Mesothelial cell of epicardium (in vitro differentiated cells): ENCODE measurements at regions not wholly inside any gene's neighbourhood (a gene's known extent, or its start where the extent isn't known, plus 50 kb on each side); places are given as distances from the start of the nearest gene placed in this dataset.
A peak's percentile ranks its signal among the peaks of the same experiment; 100 is the strongest.
"Not testable (repeated sequence)": the region's sequence is repeated elsewhere in the genome, so short reads cannot be mapped to it uniquely, and the experiment has no call there.

ENCODE experiments used
- DNase-seq, 2 experiments: peaks; one replicate each; pipeline ENCODE4 v3.0.0; 2021; ENCODE audit warnings: low spot score in 2 of 2; ENCODE audit not compliant: unreplicated experiment in 2 of 2
- H3K27ac Mint-ChIP-seq: 2 replicates; pipeline ENCODE4 v1.8.0; 2021; ENCODE audit warnings: mixed read lengths
- H3K27me3 Mint-ChIP-seq: 2 replicates; pipeline ENCODE4 v1.8.0; 2021; ENCODE audit warnings: low read depth, mixed read lengths
- H3K36me3 Mint-ChIP-seq: 2 replicates; pipeline ENCODE4 v1.8.0; 2021; ENCODE audit warnings: mixed read lengths
- H3K4me1 Mint-ChIP-seq: 2 replicates; pipeline ENCODE4 v1.8.0; 2021; ENCODE audit warnings: mixed read lengths
- H3K4me3 Mint-ChIP-seq: 2 replicates; pipeline ENCODE4 v1.8.0; 2021; ENCODE audit warnings: mild to moderate bottlenecking, moderate library complexity, mixed read lengths
- H3K9me3 Mint-ChIP-seq: 2 replicates; pipeline ENCODE4 v1.8.0; 2021; ENCODE audit warnings: mixed read lengths
- TF ChIP-seq, protein P1 (sequence below): fragments of 200-600 bp; sonication (generic); IDR thresholded peaks from one replicate; pipeline ENCODE4 v1.5.0; 2021; ENCODE audit warnings: antibody characterized with exemption; ENCODE audit not compliant: unreplicated experiment

DNA sequence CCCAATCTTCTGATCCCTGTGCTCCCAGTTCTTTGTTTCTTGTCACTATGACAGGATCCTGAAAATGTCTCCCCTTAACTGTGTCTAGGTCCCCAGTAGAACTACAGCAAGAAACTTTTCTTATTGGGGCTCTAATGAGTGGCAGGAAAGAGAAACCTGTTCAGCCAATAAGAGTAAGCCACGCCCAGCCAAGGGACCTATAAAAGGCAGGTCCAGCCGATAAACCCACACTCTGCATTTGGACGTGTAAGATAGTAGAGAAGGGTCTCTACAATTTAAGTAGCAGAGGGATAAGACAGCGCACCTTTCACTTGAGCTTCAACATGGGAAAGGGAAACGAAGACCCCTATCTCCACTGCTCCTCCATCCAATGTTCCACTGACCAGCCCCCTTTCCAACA lies 149.9 kb downstream of the LMLN start:
- Mint-ChIP-seq H3K36me3 (no peaks in the 10 kb centered on the region), H3K9me3 (no peaks in the 10 kb centered on the region), H3K27me3 (peaks cover 83% of the 10 kb centered on the region), H3K27ac (no peak overlapping the region), H3K4me1 (peaks cover 4% of the 10 kb centered on the region), H3K4me3 (no peak overlapping the region)
- TF ChIP-seq, protein P1, sequence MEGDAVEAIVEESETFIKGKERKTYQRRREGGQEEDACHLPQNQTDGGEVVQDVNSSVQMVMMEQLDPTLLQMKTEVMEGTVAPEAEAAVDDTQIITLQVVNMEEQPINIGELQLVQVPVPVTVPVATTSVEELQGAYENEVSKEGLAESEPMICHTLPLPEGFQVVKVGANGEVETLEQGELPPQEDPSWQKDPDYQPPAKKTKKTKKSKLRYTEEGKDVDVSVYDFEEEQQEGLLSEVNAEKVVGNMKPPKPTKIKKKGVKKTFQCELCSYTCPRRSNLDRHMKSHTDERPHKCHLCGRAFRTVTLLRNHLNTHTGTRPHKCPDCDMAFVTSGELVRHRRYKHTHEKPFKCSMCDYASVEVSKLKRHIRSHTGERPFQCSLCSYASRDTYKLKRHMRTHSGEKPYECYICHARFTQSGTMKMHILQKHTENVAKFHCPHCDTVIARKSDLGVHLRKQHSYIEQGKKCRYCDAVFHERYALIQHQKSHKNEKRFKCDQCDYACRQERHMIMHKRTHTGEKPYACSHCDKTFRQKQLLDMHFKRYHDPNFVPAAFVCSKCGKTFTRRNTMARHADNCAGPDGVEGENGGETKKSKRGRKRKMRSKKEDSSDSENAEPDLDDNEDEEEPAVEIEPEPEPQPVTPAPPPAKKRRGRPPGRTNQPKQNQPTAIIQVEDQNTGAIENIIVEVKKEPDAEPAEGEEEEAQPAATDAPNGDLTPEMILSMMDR: no peak
- DNase-seq: no peak

GRCh38 chr3:198112031-198112430 lies 152.0 kb downstream of the LMLN start:
- H3K4me1 Mint-ChIP-seq: peaks cover 4% of the 10 kb centered on the region
- TF ChIP-seq, protein P1: no peak
- H3K27ac Mint-ChIP-seq: no peak overlapping the region
- no peak overlapping the region for H3K4me3 Mint-ChIP-seq
- no peak for DNase-seq
- H3K36me3 Mint-ChIP-seq: no peaks in the 10 kb centered on the region
- H3K27me3 Mint-ChIP-seq: peaks cover 88% of the 10 kb centered on the region
- H3K9me3 Mint-ChIP-seq: no peaks in the 10 kb centered on the region

DNA sequence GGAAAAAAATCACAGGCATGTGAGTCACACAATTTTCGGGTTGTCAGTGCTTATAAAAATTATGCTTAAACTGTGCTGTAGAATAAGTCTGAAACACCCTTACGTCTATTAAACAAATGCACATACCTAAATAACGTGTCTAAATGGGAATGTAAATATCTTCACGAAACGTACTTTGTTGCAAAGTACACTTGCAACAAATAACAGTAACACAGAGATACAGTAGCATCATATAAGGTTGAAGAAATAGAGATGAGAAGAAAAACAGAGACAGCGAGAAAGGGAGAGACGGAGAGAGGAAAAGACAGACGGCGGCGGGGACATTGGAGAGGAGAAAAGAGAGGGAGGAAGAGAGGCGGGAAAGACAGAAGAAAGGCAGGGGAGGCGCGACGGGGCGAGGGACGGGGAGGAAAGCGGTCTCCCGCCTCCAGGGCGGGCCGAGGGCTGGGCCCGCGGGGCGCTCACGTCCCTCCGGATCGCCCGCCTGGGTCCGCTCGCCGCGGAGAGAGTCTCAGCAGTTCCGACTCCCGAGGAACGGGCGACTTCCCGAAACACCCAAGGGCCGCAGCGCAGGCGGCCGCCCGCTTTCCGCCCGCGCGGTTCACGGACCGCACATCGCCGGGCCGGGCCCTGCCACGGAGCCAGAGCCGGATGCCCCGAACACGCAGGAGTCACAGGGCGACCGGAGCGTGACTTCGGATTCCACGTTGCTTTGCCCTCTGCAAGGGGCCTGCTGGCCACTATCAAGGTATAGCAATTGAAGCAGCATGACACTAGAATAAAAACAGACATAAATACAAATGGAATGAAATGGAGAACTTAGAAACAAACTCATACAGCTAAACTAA lies 153.4 kb downstream of the LMLN start:
- no peak overlapping the region for H3K27ac Mint-ChIP-seq
- H3K9me3 Mint-ChIP-seq: no peaks in the 10 kb centered on the region
- H3K4me1 Mint-ChIP-seq: peaks cover 4% of the 10 kb centered on the region
- TF ChIP-seq, protein P1: no peak
- DNase-seq: no peak
- H3K4me3 Mint-ChIP-seq: peak overlapping the region; percentile 43
- no peaks in the 10 kb centered on the region for H3K36me3 Mint-ChIP-seq
- peaks cover 92% of the 10 kb centered on the region for H3K27me3 Mint-ChIP-seq

GRCh38 chr3:198114516-198114915 lies 154.5 kb downstream of the LMLN start:
- peaks cover 93% of the 10 kb centered on the region for H3K27me3 Mint-ChIP-seq
- H3K4me1 Mint-ChIP-seq, H3K9me3 Mint-ChIP-seq, DNase-seq, H3K36me3 Mint-ChIP-seq, H3K4me3 Mint-ChIP-seq, H3K27ac Mint-ChIP-seq: not testable (repeated sequence)

DNA sequence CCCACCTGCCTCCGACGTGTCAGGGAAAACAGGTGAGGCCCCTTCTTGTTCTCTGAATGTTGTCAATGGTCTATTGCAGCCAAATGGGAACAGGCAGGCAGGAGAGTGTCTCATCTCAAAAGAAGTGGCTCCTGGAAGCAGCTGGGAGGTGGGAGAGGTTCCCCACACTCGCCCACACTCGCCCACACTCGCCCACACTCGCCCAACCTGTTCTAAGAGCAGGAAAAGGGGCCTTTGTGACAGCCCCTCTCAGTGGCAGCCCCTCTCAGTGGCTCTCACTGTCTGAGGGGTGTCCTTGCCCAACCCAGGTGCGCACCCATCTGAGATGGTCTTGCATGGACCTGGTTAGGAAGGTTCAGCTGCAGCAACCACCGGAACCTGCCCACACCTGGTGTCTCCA lies 162.2 kb downstream of the LMLN start:
- not testable (repeated sequence) for H3K36me3 Mint-ChIP-seq, H3K9me3 Mint-ChIP-seq, H3K27ac Mint-ChIP-seq, H3K4me1 Mint-ChIP-seq, DNase-seq, H3K4me3 Mint-ChIP-seq
- peaks cover 61% of the 10 kb centered on the region for H3K27me3 Mint-ChIP-seq

DNA sequence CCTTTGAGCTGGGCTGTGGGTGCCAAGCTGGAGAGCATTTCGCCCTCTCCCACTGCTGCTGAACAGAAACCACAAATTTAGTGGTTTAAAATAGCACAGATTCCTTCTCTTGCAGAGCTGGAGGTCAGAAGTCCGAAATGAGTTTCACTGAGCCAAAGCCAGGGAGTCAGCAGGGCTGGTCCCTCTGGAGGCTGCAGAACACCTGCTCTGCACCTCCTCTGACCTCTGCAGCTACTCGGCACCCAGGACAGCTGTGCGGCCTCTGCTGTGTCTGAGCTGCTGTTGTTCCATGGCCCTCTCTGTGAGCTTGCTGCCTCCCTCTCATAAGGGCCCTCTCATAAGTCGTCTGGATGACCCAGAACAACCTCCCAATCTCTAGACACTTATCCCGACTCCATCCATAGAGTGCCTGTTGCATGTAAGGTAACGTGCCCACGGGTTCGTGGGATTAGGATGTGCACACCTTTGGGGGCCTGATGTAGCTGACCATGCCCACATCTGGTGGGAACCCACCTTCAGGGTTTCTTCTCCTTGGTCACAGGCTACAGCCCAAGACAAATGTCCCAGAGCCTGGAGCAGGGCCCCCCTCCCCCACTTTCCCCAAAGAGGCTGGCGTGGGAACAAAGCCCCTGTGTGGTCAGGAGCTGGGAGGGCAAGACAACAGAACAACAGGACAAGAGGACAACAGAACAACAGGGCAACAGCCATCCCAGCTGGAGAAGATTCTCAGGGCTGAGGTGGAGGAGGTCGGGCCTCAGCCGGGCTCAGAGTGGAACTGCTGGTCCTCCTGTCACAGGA lies 177.2 kb downstream of the LMLN start:
- H3K4me1 Mint-ChIP-seq, H3K36me3 Mint-ChIP-seq: not testable (repeated sequence)

DNA sequence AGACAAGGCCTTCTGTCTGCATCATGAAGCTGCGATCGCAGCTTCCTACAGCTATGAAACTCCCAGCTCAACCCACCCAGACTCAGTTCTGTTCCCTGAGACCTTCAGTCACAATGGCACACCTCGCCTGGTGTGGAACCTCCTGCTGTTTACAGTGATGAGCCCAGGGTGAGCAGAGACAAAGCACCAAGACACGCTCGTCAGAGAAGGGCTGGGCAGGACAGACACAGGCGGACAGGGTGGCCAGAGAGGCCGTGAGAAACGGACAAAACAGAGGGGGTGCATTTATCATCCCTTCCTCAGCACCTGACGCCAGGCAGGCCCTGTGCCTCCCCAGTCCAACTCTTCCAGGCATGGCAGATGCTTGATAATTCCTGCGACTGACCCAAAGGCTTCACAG lies 178.2 kb downstream of the LMLN start:
- not testable (repeated sequence) for H3K9me3 Mint-ChIP-seq, H3K27ac Mint-ChIP-seq, DNase-seq, H3K36me3 Mint-ChIP-seq, H3K4me3 Mint-ChIP-seq, H3K4me1 Mint-ChIP-seq
- peaks cover 19% of the 10 kb centered on the region for H3K27me3 Mint-ChIP-seq

More for the DNA sequence above, 177.2 kb downstream of the LMLN start:
- not testable (repeated sequence) for H3K27ac Mint-ChIP-seq, H3K9me3 Mint-ChIP-seq, DNase-seq, H3K4me3 Mint-ChIP-seq
- H3K27me3 Mint-ChIP-seq: peaks cover 25% of the 10 kb centered on the region

DNA sequence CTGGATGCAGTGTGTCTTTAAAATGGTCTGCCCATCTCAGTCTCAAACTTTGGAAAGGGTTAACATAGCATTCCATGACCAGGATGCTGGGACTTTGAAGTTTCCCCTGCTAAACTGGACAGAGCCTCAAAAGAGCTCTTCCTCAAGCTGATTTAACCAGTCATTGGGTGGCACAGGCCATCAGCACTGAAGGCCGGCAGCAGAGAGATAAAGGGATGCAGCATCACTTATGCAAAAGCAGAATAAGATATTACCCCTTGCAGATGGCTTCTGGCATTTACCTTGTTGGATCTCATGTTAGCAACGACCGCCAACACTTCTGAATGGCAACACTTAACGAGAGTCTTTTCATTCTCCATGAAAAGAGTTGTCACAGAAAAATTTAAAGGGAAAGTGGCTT lies 179.0 kb downstream of the LMLN start:
- H3K9me3 Mint-ChIP-seq, H3K4me3 Mint-ChIP-seq, H3K36me3 Mint-ChIP-seq, DNase-seq, H3K4me1 Mint-ChIP-seq, H3K27ac Mint-ChIP-seq: not testable (repeated sequence)
- peaks cover 23% of the 10 kb centered on the region for H3K27me3 Mint-ChIP-seq

DNA sequence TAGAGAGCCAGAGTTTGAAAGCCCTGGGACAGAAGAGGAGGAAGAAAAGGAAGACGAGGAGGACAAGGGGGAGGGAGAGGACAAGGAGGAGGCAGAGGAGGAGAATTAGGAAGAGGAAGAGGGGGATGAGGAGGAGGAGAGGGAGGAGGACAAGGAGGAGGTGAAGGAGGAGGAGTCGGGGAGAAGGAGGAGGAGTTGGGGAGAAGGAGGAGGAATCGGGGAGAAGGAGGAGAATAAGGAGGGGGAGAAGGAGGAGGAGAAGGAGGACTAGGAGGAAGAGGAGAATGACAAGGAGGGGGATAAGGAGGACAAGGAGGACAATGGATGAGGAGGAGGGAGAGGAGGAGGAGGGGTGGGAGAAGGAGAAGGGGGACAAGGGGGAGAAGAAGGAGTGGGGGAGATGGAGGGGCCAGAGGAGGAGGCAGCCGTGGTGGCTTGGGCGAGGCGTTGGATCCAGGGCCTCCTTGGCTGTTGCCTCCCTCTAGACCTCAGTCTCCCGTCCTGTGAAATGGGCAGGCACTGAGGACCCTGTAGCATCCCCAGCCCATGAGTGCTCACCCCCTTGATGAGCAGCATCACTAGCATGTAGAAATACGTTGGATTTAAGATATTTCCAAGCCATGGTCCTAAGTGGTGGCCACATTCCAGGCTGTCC lies 179.6 kb downstream of the LMLN start:
- not testable (repeated sequence) for H3K27ac Mint-ChIP-seq, H3K4me1 Mint-ChIP-seq, H3K9me3 Mint-ChIP-seq, DNase-seq, H3K36me3 Mint-ChIP-seq, H3K4me3 Mint-ChIP-seq
- peaks cover 24% of the 10 kb centered on the region for H3K27me3 Mint-ChIP-seq

DNA sequence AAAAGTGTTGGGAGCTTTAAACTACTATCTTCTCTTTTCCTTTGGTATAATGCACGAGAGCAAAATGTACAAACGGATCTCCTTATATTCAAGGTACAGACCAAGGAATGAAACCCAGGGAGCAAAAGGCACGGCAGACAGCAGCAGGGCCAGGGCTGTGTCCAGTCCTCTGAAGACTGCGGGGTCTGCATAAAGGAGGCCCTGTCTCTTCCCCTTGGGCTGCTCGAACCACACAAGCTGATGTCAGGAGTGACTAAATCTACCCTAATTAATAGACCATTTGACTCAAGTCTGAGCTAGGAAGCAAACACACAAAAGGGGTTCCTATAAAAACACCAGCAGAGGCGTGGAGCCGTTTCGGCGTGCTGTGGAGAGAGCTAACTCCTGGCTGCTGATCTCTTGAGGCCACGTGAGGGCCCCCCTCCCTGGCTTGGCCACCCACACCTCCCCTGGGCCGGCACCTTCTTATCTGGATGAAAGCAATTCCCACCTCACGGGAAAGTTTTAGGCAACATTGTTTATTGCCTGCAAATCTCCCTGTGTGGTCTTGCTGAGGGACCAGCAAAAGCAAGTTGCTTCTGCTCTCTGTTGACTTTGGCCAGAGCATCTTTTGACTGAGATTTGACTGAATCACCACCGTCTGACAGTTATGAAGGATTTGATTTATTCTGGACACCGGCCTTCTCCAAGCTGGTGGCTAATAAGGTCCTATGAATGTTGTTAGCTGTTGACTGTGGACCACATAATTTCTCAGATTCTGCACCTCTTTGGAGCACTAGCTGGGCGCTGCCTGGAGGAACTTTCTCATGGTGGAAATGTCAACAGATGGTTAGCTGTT lies 183.5 kb downstream of the LMLN start:
- H3K36me3 Mint-ChIP-seq, H3K4me1 Mint-ChIP-seq, H3K27ac Mint-ChIP-seq, H3K4me3 Mint-ChIP-seq, H3K9me3 Mint-ChIP-seq, DNase-seq: not testable (repeated sequence)
- H3K27me3 Mint-ChIP-seq: peaks cover 23% of the 10 kb centered on the region
